Aorta (tissue), 5 donors: ENCODE measurements at regions not wholly inside any gene's neighbourhood (a gene's known extent, or its start where the extent isn't known, plus 50 kb on each side); places are given as distances from the start of the nearest gene placed in this dataset.

Experiments used
- ATAC-seq: fragments of 200-7000 bp; cut with Tn5 transposase; one replicate; pipeline ENCODE4 v1.9.1; 2022; ENCODE audit warnings: moderate library complexity; ENCODE audit not compliant: low FRiP score
- DNase-seq, 2 donors: peaks; one replicate each; pipeline ENCODE4 v3.0.0-alpha.2; 2020
- H3K27ac ChIP-seq, 2 donors: one replicate each; pipeline ENCODE4 v1.5.1; 2013; ENCODE audit warnings: low read length in 2 of 2, mild to moderate bottlenecking in 2 of 2, moderate library complexity in 2 of 2, control low read depth in 1 of 2, inconsistent platforms in 1 of 2, low read depth in 1 of 2
- H3K27me3 ChIP-seq, 2 donors: one replicate each; pipeline ENCODE4 v1.6.1; 2013; ENCODE audit warnings: control low read depth in 1 of 2, low read length in 1 of 2, mild to moderate bottlenecking in 1 of 2, moderate library complexity in 1 of 2; ENCODE audit not compliant: insufficient read depth in 2 of 2, control insufficient read depth in 1 of 2
- H3K36me3 ChIP-seq, 2 donors: one replicate each; pipeline ENCODE4 v1.6.1; 2013; ENCODE audit warnings: control low read depth in 1 of 2, low read length in 1 of 2, mild to moderate bottlenecking in 1 of 2; ENCODE audit not compliant: insufficient read depth in 2 of 2, control insufficient read depth in 1 of 2
- H3K4me1 ChIP-seq, 2 donors: one replicate each; pipeline ENCODE4 v1.6.1; 2013; ENCODE audit warnings: low read length in 2 of 2, control low read depth in 1 of 2, mild to moderate bottlenecking in 1 of 2, moderate library complexity in 1 of 2; ENCODE audit not compliant: insufficient read depth in 2 of 2, control insufficient read depth in 1 of 2
- H3K4me3 ChIP-seq, 2 donors: one replicate each; pipeline ENCODE4 v1.5.1; 2013; ENCODE audit warnings: low read length in 2 of 2, control low read depth in 1 of 2, mild to moderate bottlenecking in 1 of 2
- H3K9me3 ChIP-seq: one replicate; pipeline ENCODE4 v1.6.1; 2013; ENCODE audit warnings: mild to moderate bottlenecking, low read length; ENCODE audit not compliant: control insufficient read depth
- WGBS, 2 donors: extraction: QIAGEN DNeasy Blood & Tissue Kit; methylation state at CpG; one replicate each; pipeline ENCODE4 v1.1.7; 2013; 5-methylcytosine and 5-hydroxymethylcytosine counted together
- intact Hi-C, 2 donors: fragments of 100-400 bp; cut with DNase I; formaldehyde crosslinking; loops; one replicate each; pipeline versions ENCODE4 v1.14.2 to v1.15.0; 2022
- donor health status: healthy with polysubstance abuse.
- donor health status: Bipolar disorder and iron deficiency.
- donor health status: DM: no; HTN: no; CAD: no.
- donor health status: DM: no; HTN: no; CAD: no.
- donor health status: DM: yes; HTN: yes; CAD: no.

GRCh38 chr11:38460896-38461295 is 1862.9 kb upstream of the RAG2 start:
- Histone ChIP-seq H3K27ac (no peak overlapping the region), H3K4me1 (peaks cover 0 to 3% of the 10 kb centered on the region in 2 donors), H3K36me3 (no peaks in the 10 kb centered on the region), H3K27me3 (no peaks in the 10 kb centered on the region), H3K9me3 (no peaks in the 10 kb centered on the region), H3K4me3 (no peak overlapping the region)
- peak; percentile 77 for ATAC-seq
- 0 to 2% methylated on average over 2 of the region's 2 CpGs for WGBS, 2 donors
- peak in 1 of 2 donors; percentile 67 for DNase-seq
- intact Hi-C loops, result no loop called here

- H3K4me1 ChIP-seq, result peaks cover 0 to 3% of the 10 kb centered on the region in 2 donors
- H3K27ac ChIP-seq, result no peak overlapping the region
- no peak for ATAC-seq
- H3K27me3 ChIP-seq, result no peaks in the 10 kb centered on the region
- no peak overlapping the region for H3K4me3 ChIP-seq
- 4 to 16% methylated on average over 2 of the region's 2 CpGs for WGBS, 2 donors
- DNase-seq, result no peak
- intact Hi-C loops, result no loop called here
- H3K9me3 ChIP-seq, result no peaks in the 10 kb centered on the region
- no peaks in the 10 kb centered on the region for H3K36me3 ChIP-seq
These were observed 1862.4 kb upstream of the RAG2 start for GRCh38 chr11:38460429-38460828.

GRCh38 chr11:38456371-38456770 is 1858.3 kb upstream of the RAG2 start:
- WGBS, 2 donors, result 63 to 64% methylated on average over 3 of the region's 3 CpGs
- intact Hi-C loops, result no loop called here
- no peak overlapping the region for H3K27ac ChIP-seq
- H3K9me3 ChIP-seq, result no peaks in the 10 kb centered on the region
- ATAC-seq, result no peak
- no peaks in the 10 kb centered on the region for H3K27me3 ChIP-seq
- no peaks in the 10 kb centered on the region for H3K36me3 ChIP-seq
- no peak for DNase-seq
- no peak overlapping the region for H3K4me3 ChIP-seq
- peaks cover 0 to 3% of the 10 kb centered on the region in 2 donors for H3K4me1 ChIP-seq

GRCh38 chr11:38448284-38448683 is 1850.2 kb upstream of the RAG2 start:
- Histone ChIP-seq H3K4me3 (no peak overlapping the region), H3K9me3 (no peaks in the 10 kb centered on the region), H3K27me3 (no peaks in the 10 kb centered on the region), H3K27ac (no peak overlapping the region), H3K36me3 (no peaks in the 10 kb centered on the region), H3K4me1 (no peaks in the 10 kb centered on the region)
- intact Hi-C loops, result no loop called here
- no peak for ATAC-seq
- peak in 1 of 2 donors; percentile 35 for DNase-seq
- 14 to 28% methylated on average over 2 of the region's 2 CpGs for WGBS, 2 donors

GRCh38 chr11:38446336-38446735 is 1848.3 kb upstream of the RAG2 start:
- Histone ChIP-seq H3K27me3 (no peaks in the 10 kb centered on the region), H3K4me1 (no peaks in the 10 kb centered on the region), H3K4me3 (no peak overlapping the region), H3K36me3 (no peaks in the 10 kb centered on the region), H3K9me3 (no peaks in the 10 kb centered on the region), H3K27ac (no peak overlapping the region)
- ATAC-seq (no peak), DNase-seq (no peak)
- intact Hi-C loops, result no loop called here
- WGBS, 2 donors, result 76 to 95% methylated on average over 1 of the region's 1 CpG

- no peak overlapping the region for H3K4me3 ChIP-seq
- H3K36me3 ChIP-seq, result no peaks in the 10 kb centered on the region
- DNase-seq, result no peak
- no peak overlapping the region for H3K27ac ChIP-seq
- H3K27me3 ChIP-seq, result no peaks in the 10 kb centered on the region
- H3K9me3 ChIP-seq, result no peaks in the 10 kb centered on the region
- intact Hi-C loops, result loop anchor here in 1 of 2 donors (10.0 kb wide), 1 partner anchor 57 kb away; no protein-coding TSS in a partner anchor
- H3K4me1 ChIP-seq, result no peaks in the 10 kb centered on the region
- no peak for ATAC-seq
These were observed 1840.1 kb upstream of the RAG2 start for GRCh38 chr11:38438091-38438490.

GRCh38 chr11:38425578-38425977 is 1827.5 kb upstream of the RAG2 start:
- Histone ChIP-seq H3K4me3 (no peak overlapping the region), H3K27me3 (no peaks in the 10 kb centered on the region), H3K4me1 (no peaks in the 10 kb centered on the region), H3K9me3 (no peaks in the 10 kb centered on the region), H3K36me3 (no peaks in the 10 kb centered on the region), H3K27ac (no peak overlapping the region)
- ATAC-seq (no peak), DNase-seq (no peak)
- intact Hi-C loops, result no loop called here
- WGBS, 2 donors, result 72 to 81% methylated on average over 3 of the region's 3 CpGs

- 35 to 49% methylated on average over 2 of the region's 2 CpGs for WGBS, 2 donors
- Histone ChIP-seq H3K27ac (no peak overlapping the region), H3K36me3 (no peaks in the 10 kb centered on the region), H3K4me3 (no peak overlapping the region), H3K27me3 (no peaks in the 10 kb centered on the region), H3K4me1 (no peaks in the 10 kb centered on the region), H3K9me3 (no peaks in the 10 kb centered on the region)
- intact Hi-C loops, result no loop called here
- ATAC-seq (no peak), DNase-seq (no peak)
These were observed 1825.0 kb upstream of the RAG2 start for GRCh38 chr11:38423042-38423441.

- no peaks in the 10 kb centered on the region for H3K4me1 ChIP-seq
- no peaks in the 10 kb centered on the region for H3K36me3 ChIP-seq
- H3K27me3 ChIP-seq, result no peaks in the 10 kb centered on the region
- ATAC-seq, result no peak
- no peak overlapping the region for H3K4me3 ChIP-seq
- DNase-seq, result no peak
- no peak overlapping the region for H3K27ac ChIP-seq
- intact Hi-C loops, result no loop called here
- WGBS, 2 donors, result 50 to 53% methylated on average over 4 of the region's 4 CpGs
- H3K9me3 ChIP-seq, result no peaks in the 10 kb centered on the region
These were observed 1818.1 kb upstream of the RAG2 start for GRCh38 chr11:38416141-38416540.
